ENCODE measurements at regions not wholly inside any gene's neighbourhood (a gene's known extent, or its start where the extent isn't known, plus 50 kb on each side); places are given as distances from the start of the nearest gene placed in this dataset.
"Not testable (repeated sequence)": the region's sequence is repeated elsewhere in the genome, so short reads cannot be mapped to it uniquely, and the experiment has no call there.

DNA sequence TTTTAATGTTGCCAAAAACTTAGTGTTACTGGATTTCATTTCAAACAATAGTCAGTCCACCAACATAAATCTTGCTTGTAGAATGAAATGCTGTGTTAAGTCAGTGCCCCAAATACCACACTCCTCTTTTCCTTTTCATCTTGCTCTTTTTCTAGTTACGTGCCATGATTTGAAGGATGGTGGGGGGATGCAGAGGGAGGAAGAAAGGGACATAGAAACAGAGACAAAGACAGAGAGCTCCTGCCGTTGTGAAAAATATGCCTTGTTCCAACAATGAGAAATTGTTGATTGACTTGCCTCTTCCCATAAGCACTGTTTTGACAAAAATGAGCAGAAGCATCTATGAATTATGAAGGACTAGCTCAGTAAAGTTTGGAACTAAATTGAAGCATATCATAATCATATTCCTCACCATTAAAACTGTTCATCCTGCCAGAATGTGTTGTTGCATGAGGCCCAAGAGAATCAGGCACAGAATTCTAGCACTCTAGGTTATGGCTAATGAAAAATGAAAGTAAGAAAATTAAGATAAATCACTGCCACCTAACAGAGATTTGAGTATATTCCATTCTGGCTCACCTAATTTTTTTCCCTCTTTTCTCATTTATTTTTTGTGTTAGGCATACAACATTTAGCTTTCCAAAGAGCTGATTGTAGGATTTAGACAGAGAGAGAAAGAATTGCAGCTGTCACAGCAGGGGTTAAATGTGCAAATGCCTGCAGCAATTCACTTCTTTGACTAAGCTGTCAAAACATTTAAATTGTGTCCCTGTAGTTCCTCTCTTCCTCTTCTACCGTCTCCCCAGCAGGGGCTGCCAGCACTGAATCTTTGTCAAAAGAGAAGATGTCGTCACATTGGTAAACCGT is 111.6 kb upstream of the PTPN13 start:
- DNase-seq: no peak

DNA sequence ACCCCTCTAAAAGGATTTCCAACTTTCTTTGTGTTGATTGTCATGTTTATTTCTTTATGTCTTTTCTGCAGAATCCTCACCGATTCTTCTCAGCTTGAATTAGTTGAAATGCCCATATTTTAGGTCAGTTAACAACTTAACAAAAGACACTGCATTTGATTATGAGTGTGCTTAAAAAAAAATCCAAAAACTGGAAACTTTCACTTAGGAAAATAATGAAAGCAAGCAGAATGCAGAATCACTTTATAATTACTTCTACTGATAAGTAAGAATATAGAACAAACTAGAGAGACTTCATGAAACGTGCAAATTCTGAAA is 111.0 kb upstream of the PTPN13 start:
- no peak for DNase-seq

DNA sequence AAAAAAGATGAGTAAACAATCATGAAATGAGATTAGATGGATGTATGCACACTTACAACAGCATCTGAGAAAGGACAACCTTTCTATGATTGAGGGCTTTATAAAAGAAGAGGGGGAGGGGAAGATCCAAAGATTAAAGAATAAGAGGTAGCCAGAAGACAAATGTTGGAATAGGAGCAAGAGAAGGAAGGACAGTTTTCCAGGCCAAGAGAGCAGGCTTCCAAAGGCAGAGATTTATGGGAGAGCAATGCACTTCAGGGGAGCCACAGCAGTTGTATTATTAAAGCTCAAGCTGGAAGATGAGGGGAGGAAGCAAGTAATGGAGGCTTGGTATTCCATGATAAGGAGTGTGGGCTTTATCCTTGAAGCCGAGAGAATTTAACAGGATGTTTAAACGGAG is 110.3 kb upstream of the PTPN13 start:
- no peak for DNase-seq

DNA sequence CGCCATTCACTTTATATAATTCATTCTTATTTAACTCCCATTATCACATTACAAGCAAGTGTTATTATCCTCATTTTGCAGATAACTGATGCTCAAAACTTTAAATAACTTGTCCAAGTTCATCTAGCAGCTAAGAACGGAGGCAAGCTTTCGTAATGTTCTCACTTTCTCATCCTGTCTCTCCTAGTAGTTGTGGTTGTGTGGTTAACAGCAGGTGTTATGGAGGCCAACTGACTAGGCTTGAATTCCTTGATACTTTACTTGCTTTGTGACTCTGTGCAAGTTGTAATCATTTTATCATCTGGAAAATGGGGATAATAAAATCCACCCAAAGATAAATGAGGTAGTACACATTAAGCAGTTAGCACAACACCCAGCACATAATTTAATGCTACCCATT is 109.9 kb upstream of the PTPN13 start:
- no peak for DNase-seq

DNA sequence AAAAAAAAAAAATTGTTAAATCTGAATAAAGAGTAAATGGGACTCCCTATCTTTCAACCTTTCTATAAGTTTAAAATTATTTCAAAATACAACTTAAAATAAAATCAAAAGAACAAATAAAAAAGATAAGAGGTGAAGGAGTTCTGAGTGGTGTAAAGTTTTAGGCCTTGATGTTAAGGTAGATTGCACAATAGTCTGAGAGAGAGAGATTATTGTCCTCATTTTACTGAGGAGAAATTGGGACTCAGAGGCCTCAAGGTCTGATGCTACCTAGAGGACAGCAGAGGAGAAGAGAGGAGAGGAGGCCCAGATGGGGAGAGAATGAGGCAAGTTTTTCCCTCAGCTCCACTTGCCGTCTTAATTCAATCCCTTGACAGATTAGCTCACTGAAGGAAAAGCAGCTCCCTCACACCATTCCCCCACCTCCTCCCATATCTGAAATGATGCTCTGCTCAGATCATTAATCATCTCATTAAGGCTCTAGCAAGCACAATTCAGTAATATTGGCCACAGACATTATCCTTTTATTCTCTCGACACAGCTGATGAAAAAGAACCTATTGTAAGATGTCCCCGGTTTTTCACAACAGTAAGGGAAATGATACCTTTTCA is 106.3 kb upstream of the PTPN13 start:
- DNase-seq: no peak

DNA sequence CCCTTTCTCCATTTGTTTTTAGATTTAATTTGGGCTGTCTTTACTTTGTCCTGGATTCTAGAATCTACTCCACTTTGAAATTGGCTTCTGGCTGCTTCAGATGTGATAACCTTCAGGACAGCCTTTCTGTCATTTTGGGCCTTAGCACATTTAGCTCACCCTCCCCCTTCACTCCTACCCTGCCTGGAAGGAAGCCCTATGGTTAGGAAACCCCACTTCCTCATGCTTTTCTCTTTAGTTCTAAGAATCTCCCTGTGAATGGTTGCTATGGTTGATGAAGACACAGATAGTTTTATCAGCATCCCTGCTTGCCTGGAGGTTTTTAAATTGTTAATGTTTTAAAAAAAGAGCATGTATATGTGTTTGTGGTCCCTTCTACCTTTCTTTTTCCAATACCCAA is 100.7 kb upstream of the PTPN13 start:
- DNase-seq: no peak

DNA sequence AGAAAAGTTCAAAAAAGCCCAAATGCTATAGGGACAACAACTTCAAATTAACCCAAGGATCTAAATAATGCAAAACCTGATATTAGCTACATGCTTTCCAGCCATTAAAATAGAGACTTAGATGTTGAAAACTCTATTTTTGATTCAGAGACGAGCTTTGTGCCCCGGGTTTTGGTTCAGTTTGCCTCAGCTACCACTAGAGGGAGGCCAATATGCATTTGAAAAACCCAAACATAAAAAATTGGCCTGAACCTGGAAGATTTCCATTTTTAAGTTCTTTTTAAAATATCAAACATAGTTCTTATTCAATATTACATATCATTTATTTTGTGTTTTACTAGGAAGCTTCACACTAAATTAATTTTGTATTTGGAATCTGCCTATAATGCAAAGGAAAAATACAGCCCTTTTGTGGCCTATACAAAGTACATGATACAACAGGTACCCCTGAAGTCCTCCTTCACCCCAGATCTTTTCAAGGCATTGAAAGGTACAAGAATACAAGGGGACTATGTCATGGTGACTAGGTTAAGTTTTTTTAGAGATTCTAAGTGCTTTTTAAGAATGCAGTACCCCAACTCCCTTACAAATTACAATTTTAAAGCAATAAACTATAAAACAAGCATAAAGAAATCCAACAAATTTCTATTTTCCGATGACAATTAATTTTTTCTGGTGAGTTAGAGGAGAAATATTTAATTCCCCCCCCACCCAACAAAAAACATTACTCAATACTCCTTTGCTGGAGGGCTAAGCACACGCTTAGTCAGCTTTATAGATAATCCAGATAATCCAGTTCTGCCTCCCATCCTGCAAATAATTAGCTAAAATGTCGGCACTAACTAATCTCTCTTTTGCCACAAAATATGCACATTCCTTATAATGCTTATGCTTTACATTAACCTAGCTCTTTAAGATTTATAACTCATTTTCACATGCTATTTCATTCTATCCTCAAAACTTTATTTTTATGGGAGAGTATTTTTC is 97.7 kb upstream of the PTPN13 start:
- peak; percentile 29 for DNase-seq

DNA sequence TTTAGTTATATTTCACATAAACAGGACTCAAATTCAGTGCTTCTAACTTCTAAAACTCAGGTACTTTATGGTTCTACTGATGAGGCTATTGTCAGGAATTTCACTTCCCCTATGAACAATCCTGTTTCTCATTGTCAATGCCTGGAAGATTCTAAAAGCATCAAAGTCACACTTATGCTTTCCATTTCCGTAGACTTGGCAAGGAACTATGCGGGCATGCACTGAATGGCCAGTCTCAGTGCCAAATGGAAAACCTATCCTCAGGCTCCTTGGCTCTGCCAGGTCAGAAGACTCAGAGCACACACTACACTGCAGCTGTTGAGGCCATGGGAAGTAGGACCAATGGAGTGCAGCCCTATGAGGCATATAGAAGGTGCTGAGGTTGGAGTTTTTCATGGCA is 97.0 kb upstream of the PTPN13 start:
- DNase-seq: no peak

DNA sequence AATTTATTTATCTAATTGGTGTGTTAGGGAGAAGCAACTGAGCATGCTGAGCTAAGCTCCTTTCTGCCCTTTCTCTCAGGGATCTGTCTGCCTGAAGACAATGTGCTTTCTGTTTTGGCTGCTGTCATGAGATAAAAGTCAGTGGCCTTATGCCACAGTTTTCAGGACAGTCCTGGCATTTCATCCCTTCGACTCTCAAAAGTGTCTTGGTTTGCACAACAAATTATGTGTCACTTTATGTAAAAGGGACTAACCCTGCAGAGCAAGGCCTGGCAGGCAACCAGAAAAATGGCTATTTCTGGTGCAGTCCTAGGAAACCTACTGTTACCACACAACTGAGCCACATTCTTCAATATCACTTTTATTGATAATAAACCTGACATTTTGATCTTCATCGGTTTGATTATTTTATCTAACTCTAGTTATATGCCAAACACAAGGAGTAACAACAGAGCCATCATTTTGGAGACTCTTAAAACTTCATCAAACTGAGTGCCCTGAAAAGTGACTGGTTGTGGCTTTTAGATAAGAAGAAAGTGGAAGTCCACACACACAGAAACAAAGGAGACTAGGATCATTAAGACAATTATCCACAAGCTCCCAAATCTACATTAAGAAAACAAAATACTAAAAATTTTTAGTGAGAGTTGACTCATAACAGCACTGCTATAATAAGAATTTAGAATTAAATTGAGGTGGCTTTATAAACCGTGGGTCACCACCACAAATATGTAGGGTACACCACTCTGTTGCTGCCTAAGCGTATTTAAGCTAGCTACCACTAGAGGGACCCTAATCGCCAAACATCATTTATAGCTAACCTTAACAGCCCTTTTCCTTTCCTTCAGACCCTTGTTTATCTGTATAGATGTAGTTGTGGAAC is 95.9 kb upstream of the PTPN13 start:
- no peak for DNase-seq

DNA sequence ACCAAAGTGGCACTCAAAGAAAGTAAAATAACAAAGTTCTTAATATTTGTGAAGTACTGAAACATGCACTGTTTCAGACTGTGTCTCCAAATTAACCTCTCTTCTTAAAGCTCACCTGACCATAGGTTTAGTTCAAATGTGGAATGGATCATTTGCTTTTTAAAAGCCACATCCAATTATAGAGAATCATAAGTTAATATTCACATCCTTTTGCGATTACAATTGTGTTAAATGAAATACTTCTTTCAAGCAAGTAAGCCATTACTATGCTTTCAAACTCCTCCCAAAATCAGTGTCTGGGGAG is 95.3 kb upstream of the PTPN13 start:
- no peak for DNase-seq

DNA sequence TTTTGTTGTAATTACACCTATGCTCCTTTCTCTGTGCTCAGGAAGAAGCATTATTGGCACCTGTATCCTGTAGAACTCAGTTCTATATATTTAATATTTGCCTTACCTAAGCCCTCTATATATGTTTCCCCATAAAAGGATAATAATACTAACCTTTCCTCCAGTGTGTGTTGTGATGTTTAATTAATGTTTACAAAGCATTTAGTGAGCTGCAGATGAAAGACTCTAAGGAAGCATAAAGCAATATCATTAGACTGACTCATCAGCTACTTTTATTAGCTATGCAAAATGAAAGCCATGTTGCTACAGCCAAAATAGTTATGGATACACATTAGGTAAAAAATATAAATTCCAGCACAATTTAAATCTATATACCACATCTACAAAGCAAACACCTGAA is 93.6 kb upstream of the PTPN13 start:
- no peak for DNase-seq

DNA sequence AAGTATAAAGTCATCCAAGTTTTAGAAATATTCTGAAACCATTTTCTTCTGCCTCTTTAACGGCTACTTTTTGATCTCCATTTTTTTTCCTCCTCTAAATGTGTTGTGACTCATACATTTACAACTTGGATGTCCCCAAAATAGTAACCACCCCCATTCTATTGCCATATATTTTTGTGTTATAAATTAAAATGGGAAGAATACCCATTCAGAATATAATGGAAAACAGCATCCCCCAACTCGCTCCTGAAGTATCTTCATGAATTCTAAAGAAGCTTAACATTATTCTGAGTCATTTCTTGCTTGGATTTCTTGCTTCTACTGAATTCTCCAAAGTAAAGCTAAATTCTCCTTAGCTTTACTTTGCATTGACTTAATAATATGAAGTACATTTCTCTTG is 92.0 kb upstream of the PTPN13 start:
- no peak for DNase-seq

DNA sequence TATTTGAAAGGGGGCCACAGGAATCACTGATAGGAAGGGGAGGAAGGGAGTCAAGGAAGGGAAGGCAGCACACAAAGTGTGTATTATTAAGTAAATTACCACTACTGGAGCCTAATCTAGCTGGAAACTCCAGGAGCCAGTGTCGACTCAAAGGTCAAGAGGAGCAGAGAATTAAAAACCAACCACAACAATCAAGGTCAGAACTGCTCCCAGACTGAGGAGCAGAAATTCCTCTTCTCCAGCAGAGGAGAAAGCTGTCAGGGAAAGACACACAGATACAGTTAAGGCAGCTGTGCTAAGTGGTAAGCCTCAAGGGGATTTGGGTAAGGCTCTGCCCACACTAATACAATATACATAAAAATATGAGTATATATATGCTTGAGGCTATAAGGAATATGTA is 87.5 kb upstream of the PTPN13 start:
- no peak for DNase-seq

DNA sequence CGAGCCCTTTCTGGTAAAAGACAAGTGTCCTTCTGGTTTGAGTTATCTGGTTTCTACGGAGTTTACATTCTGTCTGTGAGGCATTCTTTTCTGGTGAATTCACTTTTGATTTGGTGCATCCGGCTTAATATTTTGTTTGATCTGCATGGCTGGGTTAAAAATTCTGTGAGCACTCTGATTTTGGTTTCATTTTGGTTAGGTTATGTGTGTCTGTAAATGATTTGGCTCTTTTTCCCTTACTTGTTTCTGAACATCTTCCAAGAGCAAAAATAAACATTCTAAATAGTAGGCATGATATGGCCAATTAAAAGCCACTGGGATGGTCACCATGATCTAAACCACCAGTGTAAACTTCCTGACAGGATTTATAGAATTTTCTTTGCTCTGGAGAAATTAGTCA is 85.7 kb upstream of the PTPN13 start:
- no peak for DNase-seq

DNA sequence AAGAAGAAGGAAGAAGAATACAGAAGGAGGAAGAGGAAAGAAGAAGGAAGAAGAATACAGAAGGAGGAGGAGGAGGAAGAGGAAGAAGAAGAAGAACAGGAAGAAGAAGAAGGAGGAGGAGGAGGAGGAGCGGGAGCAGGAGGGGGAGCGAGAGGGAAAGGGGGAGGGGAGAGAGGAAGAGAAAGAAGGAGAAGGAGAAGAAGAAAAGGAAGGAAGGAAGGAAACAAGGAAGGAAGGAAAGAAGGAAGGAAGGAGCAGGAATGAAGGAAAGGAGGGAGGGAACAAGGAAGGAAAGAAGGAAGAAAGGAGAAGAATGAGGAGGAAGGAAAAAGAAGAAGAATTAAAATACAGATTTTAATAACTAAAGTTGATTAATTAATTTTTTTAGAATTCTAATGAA is 82.5 kb upstream of the PTPN13 start:
- DNase-seq: no peak

DNA sequence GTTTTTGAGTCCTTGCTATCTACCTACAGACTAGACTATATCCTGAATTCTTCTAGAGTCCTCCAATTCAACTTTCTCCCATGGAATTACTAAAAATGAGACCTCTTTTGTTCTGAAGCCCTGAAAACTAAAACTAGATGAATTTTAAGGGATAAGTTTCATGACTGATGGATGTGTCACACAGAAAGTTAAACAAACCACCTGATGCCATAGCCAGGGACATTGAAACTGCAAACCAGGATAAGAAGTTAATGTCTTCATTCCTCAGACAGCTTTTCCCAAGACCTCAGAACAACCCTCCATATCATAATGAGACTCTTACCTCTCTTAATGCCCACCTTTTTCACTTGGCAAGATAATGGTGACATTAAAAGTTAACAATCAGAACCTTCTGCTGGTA is 81.5 kb upstream of the PTPN13 start:
- DNase-seq: no peak

DNA sequence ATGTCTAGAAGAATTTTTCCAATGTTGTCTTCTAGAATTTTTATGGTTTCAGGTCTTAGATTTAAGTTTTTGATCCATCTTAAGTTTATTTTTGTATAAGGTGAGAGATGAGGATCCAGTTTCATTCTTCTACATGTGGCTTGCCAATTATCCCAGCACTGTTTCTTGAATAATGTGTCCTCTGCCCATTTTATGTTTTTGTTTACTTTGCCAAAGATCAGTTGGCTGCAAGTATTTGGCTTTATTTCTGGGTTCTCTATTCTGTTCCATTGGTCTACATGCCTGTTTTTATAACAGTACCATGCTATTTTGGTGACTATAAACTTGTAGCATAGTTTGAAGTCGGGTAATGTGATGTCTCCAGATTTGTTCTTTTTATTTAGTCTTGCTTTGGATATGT is 78.2 kb upstream of the PTPN13 start:
- not testable (repeated sequence) for DNase-seq

DNA sequence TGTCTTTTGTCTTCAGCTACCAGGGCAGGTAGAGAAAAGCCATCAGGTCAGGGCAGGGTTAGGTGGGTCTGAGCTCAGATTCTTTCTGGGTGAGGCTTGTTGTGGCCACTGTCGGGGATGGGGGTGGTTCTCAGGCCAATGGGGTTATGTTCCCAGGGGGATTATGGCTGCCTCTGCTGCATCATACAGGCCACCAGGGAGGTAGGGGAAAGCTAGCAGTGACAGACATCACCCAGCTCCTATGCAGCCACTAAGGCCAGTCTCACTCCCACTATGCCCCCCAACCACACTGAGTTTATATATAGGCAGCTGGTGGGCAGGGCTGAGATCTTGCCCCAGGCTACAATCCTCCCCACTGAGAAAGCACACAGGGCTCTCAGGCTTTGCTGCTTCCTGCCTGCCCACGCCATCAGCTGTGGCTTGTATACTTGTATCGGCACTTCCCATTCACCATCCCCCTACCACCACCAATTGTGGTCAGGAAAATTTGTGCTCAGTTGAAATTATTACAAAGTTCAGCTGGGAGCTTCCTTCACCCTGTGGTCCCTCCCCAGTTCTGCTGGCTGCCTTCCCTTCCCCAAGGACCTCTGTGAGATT is 72.6 kb upstream of the PTPN13 start:
- DNase-seq: no peak

DNA sequence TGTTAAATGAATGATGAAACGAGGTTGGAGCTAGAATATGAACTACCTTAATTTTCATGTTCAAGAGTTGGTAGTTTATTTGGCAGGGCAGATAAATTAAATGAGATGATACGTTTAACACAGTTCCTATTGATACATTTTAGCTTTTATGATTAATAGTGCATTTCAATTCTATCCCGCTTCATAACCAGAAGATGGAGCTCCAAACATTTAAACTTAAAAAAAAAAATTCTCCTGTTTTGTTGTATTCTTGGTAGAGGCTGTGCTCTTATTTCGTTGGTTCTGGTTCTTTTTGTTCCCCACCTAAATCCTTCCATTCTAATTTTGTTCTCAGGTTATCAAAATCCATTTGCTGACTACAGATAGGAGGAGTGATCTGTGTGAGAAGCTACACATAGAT is 71.8 kb upstream of the PTPN13 start:
- no peak for DNase-seq

DNA sequence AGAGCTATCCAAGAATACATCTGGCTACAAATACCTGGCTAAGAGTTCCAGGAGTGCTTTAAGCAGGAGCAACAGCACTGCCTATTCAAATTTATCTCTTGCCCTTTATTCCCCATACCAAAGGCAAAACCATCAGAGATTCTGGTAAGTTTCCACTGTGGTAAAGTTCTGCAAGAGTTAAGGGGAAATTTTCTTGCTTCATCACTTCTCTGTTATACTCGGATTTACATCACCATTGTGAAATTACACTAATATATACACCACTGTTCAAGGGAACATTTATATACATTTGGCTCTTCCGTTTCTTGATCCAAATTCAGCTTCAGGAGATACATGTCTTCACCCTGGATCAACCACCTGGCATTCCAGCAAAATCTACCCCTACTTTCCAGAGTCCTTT is 70.8 kb upstream of the PTPN13 start:
- DNase-seq: no peak

DNA sequence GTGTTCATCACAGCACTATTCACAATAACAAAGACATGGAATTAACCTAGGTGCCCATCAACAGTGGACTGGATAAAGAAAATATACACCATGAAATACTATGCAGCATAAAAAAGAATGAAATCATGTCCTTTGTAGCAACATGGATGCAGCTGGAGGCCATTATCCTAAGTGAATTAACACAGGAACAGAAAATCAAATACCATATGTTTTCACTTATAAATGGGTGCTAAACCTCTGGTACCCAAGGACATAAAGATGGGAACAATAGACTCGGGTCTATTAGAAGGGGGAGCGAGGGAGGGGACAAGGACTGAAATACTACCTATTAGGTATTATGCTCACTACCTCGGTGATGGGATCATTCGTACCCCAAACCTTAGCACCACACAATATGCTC is 66.4 kb upstream of the PTPN13 start:
- not testable (repeated sequence) for DNase-seq

DNA sequence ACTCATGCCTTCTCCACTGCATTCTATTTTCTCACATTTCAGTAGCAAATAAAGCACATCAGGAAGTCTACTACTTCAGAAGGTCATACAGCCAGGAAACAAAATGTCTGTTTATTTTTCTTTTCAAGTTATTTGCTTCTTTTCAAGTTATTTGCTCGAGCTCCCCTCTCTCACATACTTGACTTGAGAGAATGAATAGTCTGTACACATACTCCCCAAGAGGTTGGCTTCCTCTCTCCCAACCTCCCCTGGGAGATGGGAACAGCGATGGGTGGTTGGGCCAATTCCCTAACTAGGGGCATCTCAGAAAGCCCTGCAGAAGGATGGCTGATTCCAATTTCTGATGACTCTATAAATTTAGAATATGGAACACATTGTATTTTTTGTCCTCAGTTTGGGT is 64.7 kb upstream of the PTPN13 start:
- no peak for DNase-seq

DNA sequence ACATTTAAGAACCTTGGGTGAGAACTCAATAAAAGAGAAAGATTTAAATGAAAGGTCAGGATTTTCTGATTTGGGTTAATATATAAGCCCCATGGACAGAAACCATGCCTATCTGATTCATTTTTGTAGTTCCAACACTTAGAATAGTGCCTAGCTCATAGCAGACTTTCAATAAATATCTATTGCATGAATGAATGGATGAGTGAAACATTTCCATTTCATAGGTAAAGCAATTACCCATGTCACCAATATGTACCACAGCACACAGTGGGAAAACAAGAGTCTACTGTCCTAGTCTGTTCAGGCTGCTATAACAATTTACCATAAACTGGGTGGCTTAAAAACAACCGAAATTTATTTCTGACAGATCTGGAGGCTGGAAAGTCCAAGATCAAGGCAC is 63.9 kb upstream of the PTPN13 start:
- DNase-seq: no peak
